D721Med (cell line): ENCODE measurements at regions not wholly inside any gene's neighbourhood (a gene's known extent, or its start where the extent isn't known, plus 50 kb on each side); places are given as distances from the start of the nearest gene placed in this dataset.
A peak's percentile ranks its signal among the peaks of the same experiment; 100 is the strongest.
"Not testable (repeated sequence)": the region's sequence is repeated elsewhere in the genome, so short reads cannot be mapped to it uniquely, and the experiment has no call there.

Experiments used
- DNase-seq: peaks from one replicate; pipeline ENCODE4 v3.0.0; 2011; ENCODE audit warnings: low spot score; ENCODE audit not compliant: insufficient read length
- FAIRE-seq: peaks from 2 replicates; lab custom pipeline; 2011; peaks lifted over from hg19 to GRCh38; lab: Jason Lieb, UNC
- TF ChIP-seq, protein P1 (sequence below): IDR thresholded peaks from 2 replicates; pipeline ENCODE4 v1.5.1; 2012; ENCODE audit warnings: mild to moderate bottlenecking, control low read depth; ENCODE audit not compliant: insufficient read depth; ENCODE audit errors: missing control alignments

DNA sequence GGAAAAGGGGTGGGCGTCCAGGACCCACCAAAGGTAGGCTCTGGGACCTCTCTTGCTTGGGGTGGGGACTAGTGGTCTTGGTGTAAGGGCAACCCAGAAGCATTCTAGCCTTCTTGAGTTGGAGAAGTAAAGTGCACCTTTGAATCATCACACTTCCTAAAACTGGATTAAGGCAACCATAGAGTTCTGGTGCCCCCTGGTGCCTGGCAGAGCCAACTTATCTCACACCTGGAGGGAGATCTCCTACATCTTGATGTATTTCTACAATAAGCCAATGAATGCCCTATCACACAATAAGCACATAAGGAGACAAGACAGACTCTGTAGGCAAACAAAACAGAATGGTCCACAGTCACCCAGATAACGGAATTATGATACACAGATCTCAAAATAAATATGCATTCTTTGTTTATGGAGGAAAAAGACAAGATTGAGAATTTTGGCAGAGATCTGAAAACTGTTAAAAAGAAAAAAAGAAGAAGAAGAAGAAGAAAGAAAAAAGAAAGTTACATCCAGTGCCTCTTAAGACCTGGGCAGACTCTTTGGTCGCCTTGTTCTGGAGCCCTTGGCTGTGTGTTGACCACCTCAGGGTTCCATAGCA is 95.9 kb upstream of the PPP2R5C start:
- DNase-seq = no peak
- no peak for FAIRE-seq

DNA sequence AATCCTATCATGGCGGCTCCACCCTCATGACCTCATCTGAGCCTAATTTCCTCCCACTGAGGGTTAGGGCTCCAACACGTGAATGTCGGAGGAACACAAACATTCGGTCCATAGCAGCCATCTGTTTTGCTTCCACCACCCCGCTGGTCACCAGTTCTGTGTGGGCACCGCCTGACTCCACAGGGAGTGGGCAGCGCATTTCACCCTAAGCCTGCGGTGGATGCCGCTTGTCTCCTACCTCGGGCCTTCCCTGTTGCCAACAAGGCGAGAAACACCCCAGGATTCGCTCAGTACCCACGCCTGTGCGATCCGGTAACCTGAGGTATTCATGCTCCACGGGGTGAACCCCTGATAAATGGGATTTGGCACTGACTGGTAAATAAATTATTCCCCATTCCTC is 95.2 kb upstream of the PPP2R5C start:
- FAIRE-seq = no peak
- DNase-seq = no peak
- TF ChIP-seq, protein P1, sequence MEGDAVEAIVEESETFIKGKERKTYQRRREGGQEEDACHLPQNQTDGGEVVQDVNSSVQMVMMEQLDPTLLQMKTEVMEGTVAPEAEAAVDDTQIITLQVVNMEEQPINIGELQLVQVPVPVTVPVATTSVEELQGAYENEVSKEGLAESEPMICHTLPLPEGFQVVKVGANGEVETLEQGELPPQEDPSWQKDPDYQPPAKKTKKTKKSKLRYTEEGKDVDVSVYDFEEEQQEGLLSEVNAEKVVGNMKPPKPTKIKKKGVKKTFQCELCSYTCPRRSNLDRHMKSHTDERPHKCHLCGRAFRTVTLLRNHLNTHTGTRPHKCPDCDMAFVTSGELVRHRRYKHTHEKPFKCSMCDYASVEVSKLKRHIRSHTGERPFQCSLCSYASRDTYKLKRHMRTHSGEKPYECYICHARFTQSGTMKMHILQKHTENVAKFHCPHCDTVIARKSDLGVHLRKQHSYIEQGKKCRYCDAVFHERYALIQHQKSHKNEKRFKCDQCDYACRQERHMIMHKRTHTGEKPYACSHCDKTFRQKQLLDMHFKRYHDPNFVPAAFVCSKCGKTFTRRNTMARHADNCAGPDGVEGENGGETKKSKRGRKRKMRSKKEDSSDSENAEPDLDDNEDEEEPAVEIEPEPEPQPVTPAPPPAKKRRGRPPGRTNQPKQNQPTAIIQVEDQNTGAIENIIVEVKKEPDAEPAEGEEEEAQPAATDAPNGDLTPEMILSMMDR = no peak

More for the DNA sequence above, 95.9 kb upstream of the PPP2R5C start:
- TF ChIP-seq, protein P1 = peak; percentile 43

GRCh38 chr14:101669629-101670028 is 91.9 kb upstream of the PPP2R5C start:
- no peak for DNase-seq
- TF ChIP-seq, protein P1 = no peak
- no peak for FAIRE-seq

GRCh38 chr14:101673873-101674272 is 87.6 kb upstream of the PPP2R5C start:
- FAIRE-seq (no peak), DNase-seq (no peak)

GRCh38 chr14:101675835-101676234 is 85.7 kb upstream of the PPP2R5C start:
- not testable (repeated sequence) for FAIRE-seq, DNase-seq

More at GRCh38 chr14:101673873-101674272, 87.6 kb upstream of the PPP2R5C start:
- TF ChIP-seq, protein P1 = no peak

DNA sequence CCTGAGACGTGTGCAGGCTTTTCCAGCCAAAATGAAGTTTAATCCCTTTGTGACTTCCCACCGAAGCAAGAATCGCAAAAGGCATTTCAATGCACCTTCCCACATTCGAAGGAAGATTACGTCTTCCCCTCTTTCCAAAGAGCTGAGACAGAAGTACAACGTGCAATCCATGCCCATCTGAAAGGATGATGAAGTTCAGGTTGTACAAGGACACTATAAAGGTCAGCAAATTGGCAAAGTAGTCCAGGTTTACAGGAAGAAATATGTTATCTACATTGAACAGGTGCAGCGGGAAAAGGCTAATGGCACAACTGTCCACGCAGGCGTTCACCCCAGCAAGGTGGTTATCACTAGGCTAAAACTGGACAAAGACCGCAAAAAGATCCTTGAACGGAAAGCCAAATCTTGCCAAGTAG is 83.6 kb upstream of the PPP2R5C start:
- not testable (repeated sequence) for FAIRE-seq, DNase-seq

DNA sequence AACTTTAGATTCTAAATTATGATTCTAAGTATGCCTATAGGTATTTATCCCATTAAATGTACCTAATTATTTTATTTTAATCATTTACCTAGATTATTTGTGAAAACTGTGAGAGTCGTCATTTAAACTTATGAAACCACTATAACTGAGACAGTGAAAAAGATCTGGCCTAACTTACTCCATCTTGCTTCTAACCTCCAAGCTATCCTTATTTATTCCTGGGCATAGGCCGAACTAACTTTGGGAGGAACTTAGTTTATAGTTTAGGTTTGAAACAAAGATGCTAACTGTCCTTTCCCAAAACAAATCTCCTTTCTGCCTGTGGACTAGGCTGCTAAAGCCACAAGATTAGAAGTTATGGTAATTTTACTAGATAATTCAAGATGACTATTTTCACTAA is 79.7 kb upstream of the PPP2R5C start:
- FAIRE-seq (no peak), DNase-seq (no peak)
- TF ChIP-seq, protein P1 = no peak

GRCh38 chr14:101683365-101683764 is 78.1 kb upstream of the PPP2R5C start:
- DNase-seq = no peak
- no peak for FAIRE-seq
- TF ChIP-seq, protein P1 = no peak
